ENCODE measurements at regions not wholly inside any gene's neighbourhood (a gene's known extent, or its start where the extent isn't known, plus 50 kb on each side); places are given as distances from the start of the nearest gene placed in this dataset.

DNA sequence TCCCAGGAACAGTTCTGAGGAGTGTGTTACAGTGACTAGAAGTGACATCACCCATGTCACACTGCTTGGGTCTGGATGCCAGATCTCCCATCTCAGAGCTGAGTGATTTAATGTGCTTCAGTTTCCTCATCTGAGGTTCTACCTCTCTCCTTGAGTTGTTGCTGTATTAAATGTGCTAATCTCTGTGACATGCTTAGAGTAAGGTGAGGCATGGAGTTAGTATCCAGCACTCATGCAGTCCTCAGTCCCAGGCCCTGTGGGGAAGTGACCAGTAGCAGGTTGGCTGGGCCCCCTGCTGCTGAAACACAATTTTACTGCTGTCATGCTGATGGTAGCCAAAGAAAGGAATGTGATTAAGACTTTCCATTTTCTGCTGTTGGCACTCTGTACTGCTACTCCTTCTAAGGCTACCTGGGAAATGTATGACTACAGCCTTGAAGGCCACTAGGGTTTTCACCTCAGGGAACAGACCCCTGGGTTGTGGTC is 639.6 kb downstream of the MID1IP1 start:
- H3K27me3 Mint-ChIP-seq (ENCODE audit: insufficient read depth) = no peaks in the 10 kb centered on the region
- Histone ChIP-seq H3K36me3 (ENCODE audit: control insufficient read depth, insufficient read depth, low read length) (no peaks in the 10 kb centered on the region), H3K4me3 (ENCODE audit: low read length) (no peak overlapping the region), H3K9ac (ENCODE audit: extremely low read depth, low read length, poor library complexity, severe bottlenecking) (no peak overlapping the region), H3K27me3 (ENCODE audit: control insufficient read depth, insufficient read depth, low read length, poor library complexity, severe bottlenecking) (no peaks in the 10 kb centered on the region), H3K4me1 (ENCODE audit: control insufficient read depth, insufficient read depth, low read length) (peaks cover 4% of the 10 kb centered on the region), H3K9me3 (ENCODE audit: control insufficient read depth, low read length) (no peaks in the 10 kb centered on the region), H3K27ac (ENCODE audit: low read depth, low read length) (no peak overlapping the region)
- H3K9me3 Mint-ChIP-seq = peaks cover 51% of the 10 kb centered on the region
- H3K4me1 Mint-ChIP-seq = peaks cover 18% of the 10 kb centered on the region
- no peak for DNase-seq
- H3K4me3 Mint-ChIP-seq = no peak overlapping the region
- no peaks in the 10 kb centered on the region for H3K36me3 Mint-ChIP-seq (ENCODE audit: low read depth)
- TF ChIP-seq, protein P1, sequence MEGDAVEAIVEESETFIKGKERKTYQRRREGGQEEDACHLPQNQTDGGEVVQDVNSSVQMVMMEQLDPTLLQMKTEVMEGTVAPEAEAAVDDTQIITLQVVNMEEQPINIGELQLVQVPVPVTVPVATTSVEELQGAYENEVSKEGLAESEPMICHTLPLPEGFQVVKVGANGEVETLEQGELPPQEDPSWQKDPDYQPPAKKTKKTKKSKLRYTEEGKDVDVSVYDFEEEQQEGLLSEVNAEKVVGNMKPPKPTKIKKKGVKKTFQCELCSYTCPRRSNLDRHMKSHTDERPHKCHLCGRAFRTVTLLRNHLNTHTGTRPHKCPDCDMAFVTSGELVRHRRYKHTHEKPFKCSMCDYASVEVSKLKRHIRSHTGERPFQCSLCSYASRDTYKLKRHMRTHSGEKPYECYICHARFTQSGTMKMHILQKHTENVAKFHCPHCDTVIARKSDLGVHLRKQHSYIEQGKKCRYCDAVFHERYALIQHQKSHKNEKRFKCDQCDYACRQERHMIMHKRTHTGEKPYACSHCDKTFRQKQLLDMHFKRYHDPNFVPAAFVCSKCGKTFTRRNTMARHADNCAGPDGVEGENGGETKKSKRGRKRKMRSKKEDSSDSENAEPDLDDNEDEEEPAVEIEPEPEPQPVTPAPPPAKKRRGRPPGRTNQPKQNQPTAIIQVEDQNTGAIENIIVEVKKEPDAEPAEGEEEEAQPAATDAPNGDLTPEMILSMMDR (conservative IDR thresholded peaks at IDR 0.05) = no peak
- H3K27ac Mint-ChIP-seq = no peak overlapping the region

DNA sequence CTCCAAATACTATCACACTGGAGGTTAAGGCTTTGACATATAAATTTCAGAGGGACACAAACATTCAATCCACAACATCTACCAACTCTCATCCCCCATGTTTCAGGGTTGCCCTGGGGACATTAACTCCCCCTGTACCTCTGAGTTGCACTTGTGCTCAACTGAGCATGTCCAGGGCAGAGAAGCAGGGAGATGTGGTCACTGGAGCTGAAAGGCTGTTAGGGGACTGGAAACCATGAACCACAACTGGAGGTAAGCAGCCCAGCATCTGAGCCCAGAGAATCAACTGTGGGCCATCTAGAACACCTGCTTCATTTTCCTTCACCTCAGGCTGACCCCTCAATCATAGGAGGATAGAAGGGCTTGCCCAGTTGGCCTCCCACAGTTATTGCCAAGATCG is 641.1 kb downstream of the MID1IP1 start:
- Mint-ChIP-seq H3K36me3 (ENCODE audit: low read depth) (no peaks in the 10 kb centered on the region), H3K9me3 (peaks cover 54% of the 10 kb centered on the region), H3K27me3 (ENCODE audit: insufficient read depth) (no peaks in the 10 kb centered on the region), H3K4me1 (peaks cover 18% of the 10 kb centered on the region), H3K4me3 (no peak overlapping the region), H3K27ac (no peak overlapping the region)
- DNase-seq = no peak
- TF ChIP-seq, protein P1 (conservative IDR thresholded peaks at IDR 0.05) = no peak
- no peaks in the 10 kb centered on the region for H3K27me3 ChIP-seq (ENCODE audit: control insufficient read depth, insufficient read depth, low read length, poor library complexity, severe bottlenecking)
- H3K4me1 ChIP-seq (ENCODE audit: control insufficient read depth, insufficient read depth, low read length) = peaks cover 4% of the 10 kb centered on the region
- WGBS, 2 experiments (ENCODE audit: insufficient coverage in 1 of 2, insufficient read length in 1 of 2) = 83% methylated on average over 1 of the region's 1 CpG; no CpG with 5 or more reads in 1 of the 2 experiments
- H3K36me3 ChIP-seq (ENCODE audit: control insufficient read depth, insufficient read depth, low read length) = no peaks in the 10 kb centered on the region
- no peak overlapping the region for H3K4me3 ChIP-seq (ENCODE audit: low read length)
- no peak overlapping the region for H3K9ac ChIP-seq (ENCODE audit: extremely low read depth, low read length, poor library complexity, severe bottlenecking)
- no peak overlapping the region for H3K27ac ChIP-seq (ENCODE audit: low read depth, low read length)
- no peaks in the 10 kb centered on the region for H3K9me3 ChIP-seq (ENCODE audit: control insufficient read depth, low read length)

DNA sequence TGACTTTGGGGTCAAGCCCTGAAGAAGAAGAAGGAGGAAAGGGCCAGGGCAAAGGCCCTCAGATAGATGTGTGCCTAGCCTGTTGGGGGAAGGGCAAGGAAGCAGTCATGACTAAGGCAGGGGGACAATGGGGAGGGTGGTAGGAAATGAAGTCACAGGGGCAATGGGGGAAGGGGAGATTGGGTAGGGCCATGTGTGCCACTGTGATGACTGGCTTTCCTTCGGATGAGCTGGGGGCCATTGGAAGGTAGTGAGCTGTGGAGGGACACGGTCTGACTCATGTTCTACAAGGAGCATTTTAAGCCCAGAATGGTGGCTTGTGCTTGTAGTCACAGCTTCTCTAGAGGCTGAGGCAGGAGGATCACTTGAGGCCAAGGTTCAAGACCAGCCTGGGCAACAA is 642.0 kb downstream of the MID1IP1 start:
- no peak for DNase-seq
- Histone ChIP-seq H3K9ac (ENCODE audit: extremely low read depth, low read length, poor library complexity, severe bottlenecking) (no peak overlapping the region), H3K27me3 (ENCODE audit: control insufficient read depth, insufficient read depth, low read length, poor library complexity, severe bottlenecking) (no peaks in the 10 kb centered on the region), H3K27ac (ENCODE audit: low read depth, low read length) (no peak overlapping the region), H3K4me3 (ENCODE audit: low read length) (no peak overlapping the region), H3K4me1 (ENCODE audit: control insufficient read depth, insufficient read depth, low read length) (peaks cover 2% of the 10 kb centered on the region), H3K36me3 (ENCODE audit: control insufficient read depth, insufficient read depth, low read length) (no peaks in the 10 kb centered on the region), H3K9me3 (ENCODE audit: control insufficient read depth, low read length) (no peaks in the 10 kb centered on the region)
- Mint-ChIP-seq H3K27me3 (ENCODE audit: insufficient read depth) (no peaks in the 10 kb centered on the region), H3K27ac (no peak overlapping the region), H3K4me3 (no peak overlapping the region), H3K4me1 (peaks cover 18% of the 10 kb centered on the region), H3K9me3 (peaks cover 53% of the 10 kb centered on the region), H3K36me3 (ENCODE audit: low read depth) (no peaks in the 10 kb centered on the region)
- 90% methylated on average over 2 of the region's 2 CpGs; no CpG with 5 or more reads in 1 of the 2 experiments for WGBS, 2 experiments (ENCODE audit: insufficient coverage in 1 of 2, insufficient read length in 1 of 2)
- TF ChIP-seq, protein P1 (conservative IDR thresholded peaks at IDR 0.05) = no peak

Measured in endodermal cell (in vitro differentiated cells).